Neutrophil (primary cell): ENCODE measurements at regions not wholly inside any gene's neighbourhood (a gene's known extent, or its start where the extent isn't known, plus 50 kb on each side); places are given as distances from the start of the nearest gene placed in this dataset.

Source experiments
- H3K27ac ChIP-seq: fragments of 200-600 bp; sonication (generic); 2 replicates; pipeline ENCODE4 v1.5.1; 2016; ENCODE audit warnings: mild to moderate bottlenecking, moderate library complexity
- H3K27me3 ChIP-seq: fragments of 200-600 bp; sonication (generic); 2 replicates; pipeline ENCODE4 v1.6.0; 2016; ENCODE audit warnings: mild to moderate bottlenecking
- H3K36me3 ChIP-seq: fragments of 200-600 bp; sonication (generic); 2 replicates; pipeline ENCODE4 v1.5.1; 2017
- H3K4me1 ChIP-seq, 2 experiments: fragments of 200-600 bp in 1 of 2; sonication (generic) in 1 of 2; 1 replicate in 1 of 2; 2 replicates in 1 of 2; pipeline versions ENCODE4 v1.5.1 to v1.6.1; 2013 to 2016; ENCODE audit warnings: low read depth in 1 of 2, low read length in 1 of 2, mild to moderate bottlenecking in 1 of 2, moderate library complexity in 1 of 2; ENCODE audit not compliant: control insufficient read depth in 1 of 2, insufficient read depth in 1 of 2
- H3K4me3 ChIP-seq, 2 experiments: fragments of 200-600 bp in 1 of 2; sonication (generic) in 1 of 2; 1 replicate in 1 of 2; 2 replicates in 1 of 2; pipeline ENCODE4 v1.5.1; 2013 to 2016; ENCODE audit warnings: low read depth in 1 of 2, low read length in 1 of 2, mild to moderate bottlenecking in 1 of 2, moderate library complexity in 1 of 2
- H3K9me3 ChIP-seq: fragments of 200-600 bp; sonication (generic); 2 replicates; pipeline ENCODE4 v1.5.1; 2016
- TF ChIP-seq, protein P1 (sequence below): fragments of 200-600 bp; sonication (generic); IDR thresholded peaks from 2 replicates; pipeline ENCODE4 v1.5.1; 2016; ENCODE audit warnings: antibody characterized with exemption

DNA sequence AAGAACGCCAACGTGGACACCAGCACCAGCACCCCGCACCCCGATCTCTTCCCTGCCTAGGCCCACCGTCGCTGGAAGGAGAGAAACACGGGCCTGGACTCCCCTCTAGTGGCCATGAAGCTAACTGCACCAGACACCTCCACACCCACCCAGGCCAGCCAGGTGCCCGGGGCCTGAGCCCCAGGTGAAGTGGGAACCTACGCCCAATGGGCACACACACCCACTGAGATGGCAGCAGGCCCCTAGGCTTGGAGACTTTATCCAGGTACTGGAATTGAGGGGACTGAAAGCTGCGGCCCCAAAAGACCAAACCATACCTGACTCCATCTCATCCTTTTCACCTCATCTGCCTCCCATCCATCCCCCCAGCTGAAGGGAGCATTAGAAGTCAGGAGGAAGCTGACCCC lies 81.0 kb downstream of the BUD13 start:
- TF ChIP-seq, protein P1, sequence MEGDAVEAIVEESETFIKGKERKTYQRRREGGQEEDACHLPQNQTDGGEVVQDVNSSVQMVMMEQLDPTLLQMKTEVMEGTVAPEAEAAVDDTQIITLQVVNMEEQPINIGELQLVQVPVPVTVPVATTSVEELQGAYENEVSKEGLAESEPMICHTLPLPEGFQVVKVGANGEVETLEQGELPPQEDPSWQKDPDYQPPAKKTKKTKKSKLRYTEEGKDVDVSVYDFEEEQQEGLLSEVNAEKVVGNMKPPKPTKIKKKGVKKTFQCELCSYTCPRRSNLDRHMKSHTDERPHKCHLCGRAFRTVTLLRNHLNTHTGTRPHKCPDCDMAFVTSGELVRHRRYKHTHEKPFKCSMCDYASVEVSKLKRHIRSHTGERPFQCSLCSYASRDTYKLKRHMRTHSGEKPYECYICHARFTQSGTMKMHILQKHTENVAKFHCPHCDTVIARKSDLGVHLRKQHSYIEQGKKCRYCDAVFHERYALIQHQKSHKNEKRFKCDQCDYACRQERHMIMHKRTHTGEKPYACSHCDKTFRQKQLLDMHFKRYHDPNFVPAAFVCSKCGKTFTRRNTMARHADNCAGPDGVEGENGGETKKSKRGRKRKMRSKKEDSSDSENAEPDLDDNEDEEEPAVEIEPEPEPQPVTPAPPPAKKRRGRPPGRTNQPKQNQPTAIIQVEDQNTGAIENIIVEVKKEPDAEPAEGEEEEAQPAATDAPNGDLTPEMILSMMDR = peak; percentile 30
- H3K27me3 ChIP-seq = peaks cover 8% of the 10 kb centered on the region
- no peaks in the 10 kb centered on the region for H3K9me3 ChIP-seq
- H3K4me3 ChIP-seq = no peak overlapping the region
- no peaks in the 10 kb centered on the region for H3K36me3 ChIP-seq
- H3K4me1 ChIP-seq = no peaks in the 10 kb centered on the region
- no peak overlapping the region for H3K27ac ChIP-seq

DNA sequence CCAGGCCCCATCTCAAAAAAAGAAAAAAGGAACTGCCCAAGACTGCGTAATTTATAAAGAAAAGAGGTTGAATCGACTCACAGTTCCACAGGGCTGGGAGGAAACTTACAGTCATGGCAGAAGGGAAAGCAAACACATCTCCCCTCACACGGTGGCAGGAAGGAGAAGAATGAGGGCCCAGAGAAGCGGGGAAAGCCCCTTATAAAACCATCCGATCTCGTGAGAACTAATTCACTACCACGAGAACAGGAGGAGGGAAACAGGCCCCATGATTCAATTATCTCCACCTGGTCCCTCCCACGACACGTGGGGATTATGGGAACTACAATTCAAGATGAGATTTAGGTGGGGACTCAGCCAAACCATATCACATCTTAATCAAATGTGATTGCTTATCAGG lies 82.2 kb downstream of the BUD13 start:
- Histone ChIP-seq H3K4me3 (no peak overlapping the region), H3K36me3 (no peaks in the 10 kb centered on the region), H3K9me3 (no peaks in the 10 kb centered on the region), H3K27me3 (no peaks in the 10 kb centered on the region), H3K4me1 (no peaks in the 10 kb centered on the region), H3K27ac (no peak overlapping the region)
- TF ChIP-seq, protein P1 = no peak

DNA sequence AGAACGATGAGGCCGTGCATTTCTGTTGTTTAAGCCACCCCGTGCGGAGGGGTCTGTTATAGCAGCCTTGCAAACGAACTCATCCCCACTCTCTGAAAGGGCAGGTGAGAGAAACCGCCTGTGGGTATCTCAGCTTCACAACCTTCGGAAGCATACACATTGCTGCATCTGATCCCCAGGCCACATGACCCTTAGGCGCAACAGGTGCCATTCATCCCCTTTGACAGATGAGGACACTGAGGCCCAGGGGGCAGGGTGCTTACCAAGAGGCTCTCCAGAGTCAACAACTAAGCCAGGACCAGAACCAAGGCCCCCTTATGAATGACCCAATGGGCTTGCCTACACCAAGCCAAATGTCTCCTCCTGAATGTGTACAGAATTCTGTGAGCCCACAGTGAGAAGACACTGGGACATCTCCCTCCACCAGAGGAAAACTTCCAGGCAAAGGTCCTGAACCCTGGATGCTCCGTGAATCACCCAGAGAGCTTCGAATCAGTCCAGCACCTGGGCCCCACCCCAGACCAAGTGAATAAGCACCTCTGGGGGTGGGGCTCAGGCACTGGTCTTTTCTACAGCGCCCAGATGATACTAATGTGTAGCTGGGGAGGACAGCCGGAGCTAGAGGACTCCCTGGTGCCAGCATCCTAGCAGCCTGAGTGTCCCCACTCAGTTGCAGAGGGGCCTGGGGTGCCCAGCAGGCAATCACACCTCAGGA lies 83.2 kb downstream of the BUD13 start:
- TF ChIP-seq, protein P1 = no peak
- Histone ChIP-seq H3K36me3 (no peaks in the 10 kb centered on the region), H3K4me3 (no peak overlapping the region), H3K27ac (no peak overlapping the region), H3K4me1 (no peaks in the 10 kb centered on the region), H3K27me3 (no peaks in the 10 kb centered on the region), H3K9me3 (no peaks in the 10 kb centered on the region)

DNA sequence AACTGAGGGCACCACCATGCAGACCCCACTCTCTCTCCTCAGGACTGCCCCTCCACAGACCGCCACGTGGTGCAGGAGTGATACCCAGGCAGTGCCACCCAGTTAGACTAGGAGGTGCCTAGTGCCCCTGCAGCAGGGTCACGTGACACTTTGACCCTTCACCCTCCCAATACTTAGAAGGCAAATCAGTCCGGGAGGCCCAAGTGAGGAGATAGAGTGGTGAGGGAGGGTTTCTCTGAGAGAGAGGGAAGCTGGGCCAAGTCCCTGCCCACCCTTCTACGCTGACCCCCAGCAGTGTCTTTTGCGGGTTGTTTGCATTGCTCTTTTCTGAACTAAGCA lies 84.6 kb downstream of the BUD13 start:
- no peak overlapping the region for H3K4me3 ChIP-seq
- TF ChIP-seq, protein P1 = no peak
- H3K9me3 ChIP-seq = no peaks in the 10 kb centered on the region
- no peaks in the 10 kb centered on the region for H3K4me1 ChIP-seq
- no peaks in the 10 kb centered on the region for H3K36me3 ChIP-seq
- H3K27me3 ChIP-seq = peaks cover 9% of the 10 kb centered on the region
- no peak overlapping the region for H3K27ac ChIP-seq

- Histone ChIP-seq H3K9me3 (no peaks in the 10 kb centered on the region), H3K27ac (no peak overlapping the region), H3K27me3 (peaks cover 12% of the 10 kb centered on the region), H3K36me3 (no peaks in the 10 kb centered on the region), H3K4me1 (no peaks in the 10 kb centered on the region), H3K4me3 (no peak overlapping the region)
- TF ChIP-seq, protein P1 = no peak
These were observed 85.2 kb downstream of the BUD13 start for GRCh38 chr11:116687458-116688201.
